Stimulated activated CD4-positive, alpha-beta T cell treated with anti-CD3 and anti-CD28 coated beads, Interleukin-2, amount 100 ng/mL, for 48 hours (primary cell): ENCODE measurements at regions not wholly inside any gene's neighbourhood (a gene's known extent, or its start where the extent isn't known, plus 50 kb on each side); places are given as distances from the start of the nearest gene placed in this dataset.

Source experiments
- DNase-seq, 2 donors: peaks; one replicate each; pipeline ENCODE4 v3.0.0-alpha.2; 2020

DNA sequence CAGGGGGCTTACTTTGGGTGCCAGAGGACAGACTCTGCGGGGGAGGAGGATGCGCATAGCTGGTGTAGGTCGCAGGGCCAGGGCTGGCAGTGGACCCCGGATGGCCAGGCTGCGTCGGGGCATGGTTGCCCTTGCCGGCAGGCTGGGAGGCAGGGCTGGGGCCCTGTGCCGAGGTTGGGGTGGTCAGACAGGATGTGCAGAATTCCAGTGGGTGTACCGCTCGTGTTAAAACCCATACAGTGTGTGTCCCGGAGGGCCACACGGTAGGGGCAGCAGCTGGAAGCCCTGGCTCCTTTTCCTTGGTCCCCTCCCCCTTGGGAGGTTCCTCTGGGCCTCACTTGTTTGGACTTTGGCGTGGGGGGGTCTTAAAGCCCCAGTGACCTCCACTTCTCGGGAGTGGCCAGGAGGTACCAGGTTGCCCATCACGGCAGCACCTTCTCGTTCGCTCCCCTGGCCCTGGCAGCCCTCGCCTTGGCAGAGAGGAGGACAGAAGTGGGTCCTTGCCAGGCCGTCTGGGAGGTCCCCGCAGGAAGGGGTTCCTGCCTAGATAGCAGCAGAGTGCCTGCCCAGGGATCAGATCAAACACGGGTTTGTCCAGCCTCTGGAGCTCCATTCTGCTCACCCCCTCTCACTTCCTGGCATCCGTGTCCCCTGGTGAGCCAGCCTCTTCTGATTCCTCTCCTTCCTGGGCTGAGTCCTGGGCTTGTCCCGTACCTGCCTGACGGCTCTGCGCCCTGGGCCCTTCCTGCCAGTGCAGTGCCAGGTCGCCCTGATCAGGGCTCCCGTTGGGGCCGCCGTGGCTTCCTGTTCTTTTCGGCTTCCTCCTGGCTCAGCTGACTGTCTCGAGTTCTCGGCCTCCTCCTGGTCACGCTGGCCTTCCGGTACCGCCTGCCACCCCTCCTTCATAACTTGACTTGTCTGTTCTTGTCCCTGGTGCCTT, 56.7 kb upstream of the HGFAC start:
- no peak for DNase-seq

DNA sequence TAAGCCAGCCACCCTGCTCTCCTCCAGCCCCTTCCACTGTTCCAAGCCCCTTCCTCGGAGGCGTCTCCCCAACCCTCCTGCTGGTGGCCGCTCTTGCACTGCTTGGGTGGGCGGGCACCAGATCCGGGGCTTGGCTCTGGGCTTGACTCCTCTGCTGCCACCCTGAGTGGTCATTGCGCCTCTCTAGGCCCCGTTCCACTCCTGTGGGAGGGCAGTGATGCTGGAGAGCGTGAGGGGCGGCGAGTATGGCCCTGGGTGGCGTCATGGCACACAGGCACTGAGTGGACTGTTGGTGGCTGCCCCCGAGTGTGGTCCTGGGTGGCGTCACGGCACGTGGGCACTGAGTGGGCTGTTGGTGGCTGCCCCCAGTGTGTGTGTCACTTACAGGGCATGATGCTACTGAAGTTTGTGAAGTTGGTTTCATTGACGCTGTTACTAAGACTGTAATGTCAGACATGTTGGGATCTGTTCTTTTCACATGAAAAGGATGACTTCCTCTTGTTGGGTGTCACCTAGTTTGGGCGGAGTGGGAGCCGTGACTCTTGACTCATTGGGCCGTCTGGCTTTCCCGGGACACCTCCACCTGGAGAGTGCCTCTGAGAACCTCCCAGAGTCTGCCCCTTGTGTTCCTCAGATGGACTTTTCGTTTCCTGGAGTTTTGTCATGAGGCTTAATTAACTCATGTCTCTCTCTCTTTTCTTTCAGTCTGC, 55.9 kb upstream of the HGFAC start:
- DNase-seq = no peak

DNA sequence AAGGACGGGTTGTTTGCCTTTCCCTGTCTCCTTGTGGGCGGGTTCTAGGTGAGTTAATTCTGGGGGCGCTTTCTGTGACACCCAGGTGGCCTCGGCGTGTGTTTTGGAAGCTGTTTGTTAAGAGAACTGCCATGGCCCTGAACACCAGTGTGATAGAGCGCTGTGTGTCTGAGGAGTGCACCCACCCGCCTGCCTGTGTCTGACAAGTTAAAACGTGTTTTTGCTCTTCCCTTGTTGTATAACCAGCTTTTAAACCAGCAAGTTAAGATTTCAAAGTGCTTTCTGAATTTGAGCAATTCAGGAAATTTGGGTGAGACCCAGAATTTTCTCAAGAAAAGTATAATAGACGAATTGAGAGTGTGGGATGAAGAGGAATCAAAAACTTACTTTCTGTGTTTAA, 55.2 kb upstream of the HGFAC start:
- DNase-seq = no peak

DNA sequence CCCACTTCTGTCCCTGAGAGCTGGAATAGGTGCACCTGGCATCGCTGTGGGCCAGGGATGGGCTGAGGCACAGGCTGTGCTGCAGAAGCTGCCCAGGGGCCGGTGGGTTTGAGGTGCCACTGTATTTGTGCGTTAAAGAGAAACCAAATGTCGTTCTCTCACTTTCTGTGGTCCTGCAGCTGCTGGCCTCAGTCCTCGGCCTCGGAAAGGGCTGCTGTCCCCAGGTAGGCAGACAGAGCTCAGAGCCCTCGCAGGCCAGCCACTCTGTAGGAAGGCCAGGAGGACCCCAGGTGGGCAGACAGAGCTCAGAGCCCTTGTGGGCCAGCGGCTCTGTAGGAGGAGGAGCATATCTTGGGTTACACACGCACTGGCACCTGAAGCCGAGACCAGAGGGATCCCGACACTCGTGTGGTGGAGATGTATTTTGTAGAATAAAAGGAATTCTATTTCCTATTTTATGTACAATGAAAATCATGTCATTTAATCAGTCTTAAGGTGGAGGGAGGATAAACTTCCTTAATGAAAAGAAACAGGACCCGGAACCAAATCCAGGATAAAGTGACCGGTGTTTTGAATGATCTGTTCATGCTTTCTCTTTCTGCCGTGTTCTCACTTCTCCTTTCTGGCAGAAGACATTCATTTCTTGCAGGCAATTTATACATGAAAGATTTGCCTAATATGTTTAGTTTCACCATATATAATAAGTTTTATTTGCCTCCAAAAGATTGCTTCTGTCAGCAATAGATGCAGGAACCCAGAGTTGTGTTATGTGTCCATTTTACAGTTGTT, 54.4 kb upstream of the HGFAC start:
- no peak for DNase-seq

DNA sequence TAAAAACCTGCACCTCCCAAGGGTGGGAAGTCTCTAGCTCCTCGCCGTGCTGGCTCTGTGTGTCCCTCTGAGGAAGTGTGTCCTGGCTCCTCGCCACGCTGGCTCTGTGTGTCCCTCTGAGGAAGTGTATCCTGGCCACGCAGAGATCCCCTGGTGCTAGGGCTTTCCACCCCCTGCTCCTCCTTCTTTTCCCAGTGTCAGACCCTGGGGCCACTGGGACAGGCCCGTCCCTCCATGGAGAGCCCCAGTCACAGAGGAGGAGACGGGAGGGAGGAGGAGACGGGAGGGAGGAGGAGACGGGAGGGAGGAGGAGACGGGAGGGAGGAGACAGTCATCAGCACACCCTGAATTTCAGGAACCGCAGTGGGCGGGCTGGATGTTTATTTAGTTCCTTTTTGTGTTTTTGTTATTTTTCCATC, 53.8 kb upstream of the HGFAC start:
- DNase-seq = no peak

DNA sequence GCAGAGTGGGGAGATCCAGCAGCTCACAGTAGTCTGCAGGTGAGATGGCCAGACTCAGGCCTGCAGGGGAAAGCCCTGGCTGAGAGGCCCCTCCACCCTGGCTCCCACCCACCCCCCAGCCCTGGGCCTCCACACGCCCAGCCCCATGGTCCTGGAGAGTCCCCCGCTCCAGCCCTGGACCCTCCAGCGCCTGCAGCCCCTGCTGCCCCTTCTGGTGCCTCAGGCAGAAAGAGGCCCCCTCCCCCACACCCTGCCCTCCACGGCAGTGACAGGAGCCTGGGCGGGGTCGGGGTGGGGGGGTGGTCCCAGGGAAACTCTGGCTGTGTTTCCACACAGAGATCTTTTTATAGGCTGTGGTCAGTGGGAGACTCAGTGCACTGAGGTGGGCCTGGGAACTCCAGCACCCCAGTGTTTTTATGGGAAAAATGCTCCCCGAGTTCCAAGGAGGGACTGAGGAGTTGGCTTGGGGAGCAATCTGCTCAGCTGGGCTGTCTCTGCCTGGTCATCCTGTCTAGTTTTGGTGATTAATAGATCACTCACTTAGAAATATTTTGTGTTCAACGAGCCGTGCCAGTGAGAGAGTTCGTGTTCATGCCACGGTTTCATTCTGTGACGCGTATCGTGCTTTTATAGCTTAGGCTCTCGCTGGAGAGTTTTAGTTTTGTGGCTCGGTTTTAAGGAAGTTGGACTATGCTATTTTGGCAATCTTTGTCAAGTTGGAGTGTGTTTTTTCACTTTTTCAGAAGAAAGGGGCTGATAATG, 53.1 kb upstream of the HGFAC start:
- DNase-seq = no peak

DNA sequence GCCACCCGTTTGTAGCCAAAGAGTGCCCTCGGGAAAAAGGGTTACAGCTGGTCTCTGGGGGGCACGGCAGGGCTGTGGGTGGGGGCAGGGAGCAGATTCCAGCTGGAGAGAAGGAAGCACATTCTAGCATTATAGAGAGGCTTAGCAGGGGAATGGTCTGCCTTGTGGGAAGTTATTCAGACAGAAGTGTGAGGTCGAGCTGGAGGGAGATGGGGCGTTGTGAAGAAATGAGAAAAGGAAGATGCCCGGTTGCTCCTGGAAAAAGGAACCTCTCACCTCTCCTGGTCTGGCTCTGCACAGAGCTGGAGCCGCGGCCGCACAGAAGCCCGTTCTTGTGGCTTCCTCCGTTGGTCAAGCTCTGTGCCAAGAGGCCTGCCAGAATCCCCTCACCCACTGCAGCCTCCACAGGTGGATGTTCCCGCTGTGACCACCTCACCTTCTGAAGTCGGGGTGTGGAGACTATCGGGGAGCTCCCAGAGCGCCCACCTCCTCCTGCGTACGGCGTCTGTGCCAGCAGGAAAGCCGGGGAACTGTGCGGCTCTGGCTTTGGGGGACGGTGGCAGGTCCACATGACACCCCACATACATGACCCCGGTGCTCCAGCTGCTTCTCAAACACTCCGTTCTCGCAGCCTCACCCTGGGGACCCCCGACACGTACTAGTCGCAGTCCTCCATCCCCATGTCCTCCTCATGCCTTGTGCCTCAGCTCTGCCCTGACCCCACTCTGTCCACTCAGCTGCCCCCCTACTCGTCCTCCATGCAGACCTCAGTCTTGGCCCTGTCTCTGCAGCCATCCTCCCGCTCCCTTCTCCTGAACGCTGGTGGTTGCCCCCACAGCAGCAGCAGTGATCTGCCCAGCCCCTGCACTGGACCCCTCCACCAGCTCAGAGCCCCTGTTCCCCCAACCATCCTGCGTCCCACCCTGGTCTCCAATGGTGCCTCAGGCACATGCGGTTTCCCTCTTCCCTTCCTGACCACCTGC, 52.2 kb upstream of the HGFAC start:
- DNase-seq = no peak

DNA sequence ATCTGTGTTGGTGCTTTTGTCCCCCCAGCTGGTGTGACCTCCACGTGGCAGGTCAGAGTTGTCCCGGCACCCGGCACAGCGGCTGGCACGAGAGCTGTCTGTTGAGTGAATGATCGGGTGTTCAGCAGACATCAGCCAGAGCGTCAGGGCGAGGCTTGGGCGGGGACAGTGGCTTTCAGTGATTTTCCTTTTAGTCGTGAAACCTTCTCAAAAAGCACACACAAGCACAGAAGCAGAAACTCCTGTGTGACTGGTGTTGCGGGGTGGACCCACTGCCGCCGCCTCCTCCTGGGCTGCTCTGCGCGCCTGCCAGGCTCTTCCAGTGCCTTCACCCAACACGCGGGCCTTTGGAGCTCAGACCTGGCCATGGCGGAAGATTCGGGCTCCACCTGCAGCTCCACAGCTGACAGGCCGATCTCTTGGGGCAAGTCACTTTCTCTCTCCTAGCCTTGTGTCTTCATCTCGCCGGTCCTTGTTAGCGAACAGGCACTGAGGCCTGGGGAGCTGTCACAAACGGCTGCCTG, 51.4 kb upstream of the HGFAC start:
- DNase-seq = no peak

DNA sequence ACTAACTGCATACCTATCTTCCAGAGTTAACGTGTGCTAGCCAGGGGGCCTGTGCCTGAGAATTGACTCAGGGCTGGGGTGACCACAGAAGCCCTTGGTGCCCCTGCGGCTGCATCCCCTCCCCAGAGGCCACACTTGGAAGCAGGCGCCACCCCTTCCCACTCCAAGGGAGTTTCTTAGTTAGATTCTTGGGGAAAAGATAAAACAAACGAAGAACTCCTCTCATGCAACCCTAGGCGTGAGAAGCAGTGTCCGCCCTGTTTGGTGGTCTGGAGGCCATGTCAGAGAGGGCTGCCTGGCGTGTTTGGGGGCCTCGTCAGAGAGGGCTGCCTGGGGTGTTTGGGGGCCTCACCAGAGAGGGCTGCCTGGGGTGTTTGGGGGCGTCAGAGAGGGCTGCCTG, 50.3 kb upstream of the HGFAC start:
- no peak for DNase-seq
